Ascending aorta (tissue), 2 donors: ENCODE measurements at regions not wholly inside any gene's neighbourhood (a gene's known extent, or its start where the extent isn't known, plus 50 kb on each side); places are given as distances from the start of the nearest gene placed in this dataset.

Experiments
- DNase-seq, 2 donors: peaks; one replicate each; pipeline ENCODE4 v3.0.0-alpha.2; 2019; ENCODE audit warnings: low spot score in 2 of 2
- H3K27ac ChIP-seq, 2 donors: fragments of 200-600 bp; sonication (generic); one replicate each; pipeline ENCODE4 v1.5.1; 2016 to 2017; ENCODE audit warnings: mild to moderate bottlenecking in 1 of 2
- H3K27me3 ChIP-seq: fragments of 200-600 bp; sonication (generic); one replicate; pipeline ENCODE4 v1.5.1; 2017
- H3K36me3 ChIP-seq, 2 donors: fragments of 200-600 bp; sonication (generic); one replicate each; pipeline ENCODE4 v1.5.1; 2016
- H3K4me1 ChIP-seq, 2 donors: fragments of 200-600 bp; sonication (generic); one replicate each; pipeline ENCODE4 v1.5.1; 2016 to 2017; ENCODE audit warnings: mild to moderate bottlenecking in 1 of 2
- H3K4me3 ChIP-seq, 2 donors: fragments of 200-600 bp; sonication (generic); one replicate each; pipeline ENCODE4 v1.5.1; 2016 to 2017; ENCODE audit warnings: mild to moderate bottlenecking in 1 of 2
- H3K9me3 ChIP-seq, 2 donors: fragments of 200-600 bp; sonication (generic); one replicate each; pipeline ENCODE4 v1.5.1; 2016
- CTCF ChIP-seq, 3 experiments: fragments of 200-600 bp in 2 of 3; fragments of 450-650 bp in 1 of 3; sonication (generic) in 2 of 3; IDR thresholded peaks; one replicate each; pipeline ENCODE4 v1.5.1; 2016 to 2019; ENCODE audit warnings: antibody characterized with exemption in 3 of 3, mild to moderate bottlenecking in 1 of 3, moderate library complexity in 1 of 3
- intact Hi-C: fragments of 100-400 bp; cut with DNase I; formaldehyde crosslinking; loops from one replicate; pipeline ENCODE4 v1.15.1; 2023

GRCh38 chr14:98477935-98478334 lies 794.1 kb downstream of the BCL11B start:
- Histone ChIP-seq H3K9me3 (no peaks in the 10 kb centered on the region), H3K4me1 (no peaks in the 10 kb centered on the region), H3K4me3 (no peak overlapping the region), H3K36me3 (no peaks in the 10 kb centered on the region), H3K27ac (no peak overlapping the region), H3K27me3 (no peaks in the 10 kb centered on the region)
- no peak for DNase-seq
- no peak for TF ChIP-seq CTCF (IDR thresholded peaks at IDR 0.05)
- intact Hi-C loops: no loop called here

- DNase-seq: no peak
- H3K27ac ChIP-seq: no peak overlapping the region
Observed at GRCh38 chr14:98489115-98489514, 782.9 kb downstream of the BCL11B start.

GRCh38 chr14:98494582-98494981 lies 777.4 kb downstream of the BCL11B start:
- intact Hi-C loops: no loop called here
- no peak for TF ChIP-seq CTCF (IDR thresholded peaks at IDR 0.05)
- Histone ChIP-seq H3K4me3 (no peak overlapping the region), H3K27ac (no peak overlapping the region), H3K36me3 (no peaks in the 10 kb centered on the region), H3K27me3 (no peaks in the 10 kb centered on the region), H3K4me1 (no peaks in the 10 kb centered on the region), H3K9me3 (no peaks in the 10 kb centered on the region)
- DNase-seq: no peak

More at GRCh38 chr14:98489115-98489514, 782.9 kb downstream of the BCL11B start:
- no peak for TF ChIP-seq CTCF (IDR thresholded peaks at IDR 0.05)
- Histone ChIP-seq H3K27me3 (no peaks in the 10 kb centered on the region), H3K4me1 (no peaks in the 10 kb centered on the region), H3K9me3 (no peaks in the 10 kb centered on the region), H3K4me3 (no peak overlapping the region), H3K36me3 (no peaks in the 10 kb centered on the region)
- intact Hi-C loops: no loop called here

GRCh38 chr14:98498019-98498885 lies 773.7 kb downstream of the BCL11B start:
- no peak for DNase-seq
- H3K4me1 ChIP-seq: no peaks in the 10 kb centered on the region
- H3K27me3 ChIP-seq: no peaks in the 10 kb centered on the region
- intact Hi-C loops: no loop called here
- no peak overlapping the region for H3K27ac ChIP-seq
- H3K9me3 ChIP-seq: no peaks in the 10 kb centered on the region
- no peak overlapping the region for H3K4me3 ChIP-seq
- no peaks in the 10 kb centered on the region for H3K36me3 ChIP-seq
- TF ChIP-seq CTCF (IDR thresholded peaks at IDR 0.05): no peak

GRCh38 chr14:98501335-98501734 lies 770.7 kb downstream of the BCL11B start:
- H3K9me3 ChIP-seq: no peaks in the 10 kb centered on the region
- H3K36me3 ChIP-seq: no peaks in the 10 kb centered on the region
- H3K27me3 ChIP-seq: no peaks in the 10 kb centered on the region
- DNase-seq: no peak
- no peak overlapping the region for H3K27ac ChIP-seq
- intact Hi-C loops: no loop called here
- no peak overlapping the region for H3K4me3 ChIP-seq
- TF ChIP-seq CTCF (IDR thresholded peaks at IDR 0.05): no peak
- no peaks in the 10 kb centered on the region for H3K4me1 ChIP-seq
